Bronchial epithelial cell (primary cell): ENCODE measurements at regions not wholly inside any gene's neighbourhood (a gene's known extent, or its start where the extent isn't known, plus 50 kb on each side); places are given as distances from the start of the nearest gene placed in this dataset.
A peak's percentile ranks its signal among the peaks of the same experiment; 100 is the strongest.

Source experiments
- DNase-seq: peaks from one replicate; pipeline ENCODE4 v3.0.0-alpha.2; 2010; ENCODE audit warnings: low read depth
- FAIRE-seq: peaks from 2 replicates; lab custom pipeline; 2011; peaks lifted over from hg19 to GRCh38; lab: Jason Lieb, UNC
- H3K27me3 ChIP-seq: 2 replicates; pipeline ENCODE4 v1.5.1; 2011; ENCODE audit warnings: low read length; ENCODE audit not compliant: control insufficient read depth, insufficient read depth
- H3K36me3 ChIP-seq: 2 replicates; pipeline ENCODE4 v1.5.1; 2011; ENCODE audit warnings: low read length; ENCODE audit not compliant: control insufficient read depth, insufficient read depth
- H3K4me3 ChIP-seq: 2 replicates; pipeline ENCODE4 v1.5.1; 2011; ENCODE audit warnings: mild to moderate bottlenecking, low read depth, low read length, control low read depth
- CTCF ChIP-seq: IDR thresholded peaks from 2 replicates; pipeline ENCODE4 v1.5.1; 2011; ENCODE audit warnings: mild to moderate bottlenecking, moderate library complexity, low read length, control low read depth, inconsistent platforms; ENCODE audit not compliant: insufficient read depth, severe bottlenecking

- DNase-seq (no peak), FAIRE-seq (no peak)
- Histone ChIP-seq H3K36me3 (no peaks in the 10 kb centered on the region), H3K27me3 (no peaks in the 10 kb centered on the region), H3K4me3 (no peak overlapping the region)
- TF ChIP-seq CTCF, result no peak
These were observed 280.7 kb downstream of the LPIN1 start for GRCh38 chr2:12027136-12027535.

GRCh38 chr2:12031866-12032265 is 285.4 kb downstream of the LPIN1 start:
- no peaks in the 10 kb centered on the region for H3K27me3 ChIP-seq
- FAIRE-seq (no peak), DNase-seq (no peak)
- H3K4me3 ChIP-seq, result no peak overlapping the region
- H3K36me3 ChIP-seq, result no peaks in the 10 kb centered on the region
- TF ChIP-seq CTCF, result no peak

GRCh38 chr2:12032398-12032797 is 286.0 kb downstream of the LPIN1 start:
- FAIRE-seq, result no peak

GRCh38 chr2:12032975-12033374 is 286.5 kb downstream of the LPIN1 start:
- Histone ChIP-seq H3K27me3 (no peaks in the 10 kb centered on the region), H3K36me3 (no peaks in the 10 kb centered on the region), H3K4me3 (no peak overlapping the region)
- FAIRE-seq (no peak), DNase-seq (peak; percentile 20)
- TF ChIP-seq CTCF, result no peak

More at GRCh38 chr2:12032398-12032797, 286.0 kb downstream of the LPIN1 start:
- Histone ChIP-seq H3K4me3 (no peak overlapping the region), H3K27me3 (no peaks in the 10 kb centered on the region), H3K36me3 (no peaks in the 10 kb centered on the region)
- no peak for DNase-seq
- TF ChIP-seq CTCF, result peak; percentile 15

- FAIRE-seq (no peak), DNase-seq (no peak)
- Histone ChIP-seq H3K27me3 (no peaks in the 10 kb centered on the region), H3K4me3 (no peak overlapping the region), H3K36me3 (no peaks in the 10 kb centered on the region)
- no peak for TF ChIP-seq CTCF
These were observed 287.1 kb downstream of the LPIN1 start for GRCh38 chr2:12033494-12033893.

GRCh38 chr2:12034382-12034781 is 287.9 kb downstream of the LPIN1 start:
- H3K36me3 ChIP-seq, result no peaks in the 10 kb centered on the region
- H3K27me3 ChIP-seq, result no peaks in the 10 kb centered on the region
- no peak for FAIRE-seq
- TF ChIP-seq CTCF, result no peak
- no peak for DNase-seq
- H3K4me3 ChIP-seq, result no peak overlapping the region
